NCI-H82 treated with DMSO at 0.1 percent for 48 hours (cell line): ENCODE measurements at regions not wholly inside any gene's neighbourhood (a gene's known extent, or its start where the extent isn't known, plus 50 kb on each side); places are given as distances from the start of the nearest gene placed in this dataset.
"Not testable (repeated sequence)": the region's sequence is repeated elsewhere in the genome, so short reads cannot be mapped to it uniquely, and the experiment has no call there.

Experiments used
- DNase-seq: peaks from one replicate; lab custom pipeline; 2025; ENCODE audit not compliant: unreplicated experiment; lab: John Stamatoyannopoulos, UW

- DNase-seq, result not testable (repeated sequence)
Observed at GRCh38 chr15:24477107-24478025, 198.2 kb upstream of the NPAP1 start.

DNA sequence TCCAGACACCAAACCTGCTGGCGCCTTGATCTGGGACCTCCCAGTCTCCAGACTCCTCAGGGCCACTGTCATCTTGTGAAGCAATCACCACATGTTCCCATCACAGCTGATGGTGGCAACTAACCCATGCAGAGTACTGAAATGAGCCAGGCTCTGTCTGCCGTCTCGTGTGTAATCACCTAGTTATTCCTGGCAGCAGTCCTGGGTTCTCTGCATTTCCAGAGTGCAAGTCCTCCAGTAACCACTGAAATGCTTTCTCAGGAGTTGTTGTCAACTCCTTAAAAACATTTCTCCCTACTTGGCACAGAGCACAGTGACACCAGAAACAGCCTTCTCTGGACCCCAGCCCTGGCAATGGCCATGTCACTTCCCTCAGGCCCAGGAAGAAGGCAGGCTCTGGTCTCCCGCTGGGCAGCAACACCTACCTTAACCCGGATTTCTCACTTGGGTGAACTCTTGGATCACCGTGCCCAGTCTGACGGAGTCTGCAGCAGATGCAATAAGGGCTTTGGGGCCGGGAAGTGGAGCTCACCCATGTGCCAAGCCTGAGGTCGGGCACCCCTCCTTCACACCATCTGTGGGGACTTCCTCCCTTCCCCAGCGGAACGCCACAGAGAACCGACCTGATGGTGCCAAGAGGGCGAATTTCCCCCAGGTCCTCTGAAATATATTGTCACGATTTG is 189.5 kb upstream of the NPAP1 start:
- not testable (repeated sequence) for DNase-seq

- DNase-seq, result not testable (repeated sequence)
Observed at GRCh38 chr15:24488164-24488907, 187.2 kb upstream of the NPAP1 start.

DNA sequence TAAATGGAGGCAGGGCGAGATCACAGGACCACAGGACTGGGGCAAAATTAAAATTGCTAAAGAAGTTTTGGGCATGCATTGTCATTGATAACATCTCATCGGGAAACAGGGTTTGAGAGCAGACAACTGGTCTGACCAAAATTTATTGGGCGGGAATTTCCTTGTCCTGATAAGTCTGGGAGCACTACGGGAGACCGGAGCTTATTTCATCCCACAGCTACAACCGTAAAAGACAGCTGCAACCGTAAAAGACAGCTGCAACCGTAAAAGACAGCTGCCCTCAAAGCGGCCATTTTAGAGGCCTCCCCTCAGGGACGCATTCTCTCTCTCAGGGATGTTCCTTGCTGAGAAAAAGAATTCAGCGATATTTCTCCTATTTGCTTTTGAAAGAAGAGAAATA is 170.4 kb upstream of the NPAP1 start:
- not testable (repeated sequence) for DNase-seq

DNA sequence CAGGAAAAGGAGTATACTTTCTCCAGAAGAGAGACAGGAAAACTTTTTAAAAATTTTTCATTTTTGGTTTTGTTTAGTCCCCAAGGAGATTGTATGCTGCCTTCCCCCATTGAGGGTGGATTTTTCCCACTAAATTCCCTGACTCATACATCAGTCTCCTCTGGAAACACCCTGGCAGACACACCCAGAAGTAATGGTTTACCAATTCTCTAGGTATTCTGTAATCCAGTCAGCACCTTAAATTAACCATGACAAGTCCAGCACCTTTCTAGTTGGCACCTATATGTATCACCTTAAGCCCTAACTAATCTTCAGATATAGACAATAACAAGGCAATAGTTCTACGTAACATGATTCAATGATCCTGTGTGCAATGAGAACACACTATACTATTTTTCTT is 165.9 kb upstream of the NPAP1 start:
- DNase-seq, result not testable (repeated sequence)

- DNase-seq, result not testable (repeated sequence)
Observed at GRCh38 chr15:24511598-24511997, 164.0 kb upstream of the NPAP1 start.

DNA sequence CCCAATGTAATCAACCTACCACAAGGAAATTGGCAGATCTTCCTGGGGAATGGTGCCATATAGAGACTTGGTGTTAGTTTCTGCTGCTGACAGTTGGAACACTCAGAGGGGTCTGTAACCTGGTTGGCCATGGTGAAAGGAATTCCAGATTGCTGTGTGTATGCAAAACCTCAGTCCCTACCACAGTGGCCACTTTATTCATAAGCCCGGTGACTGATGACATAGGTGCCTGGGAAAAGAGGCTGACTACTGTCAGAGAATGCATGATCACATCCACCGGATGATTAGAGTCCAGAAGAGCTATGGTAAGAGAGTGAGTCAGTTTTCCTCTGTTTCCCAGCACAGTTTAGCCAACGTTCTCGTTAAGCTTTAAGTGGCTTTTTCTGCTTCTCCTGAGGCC is 156.8 kb upstream of the NPAP1 start:
- DNase-seq, result not testable (repeated sequence)

DNA sequence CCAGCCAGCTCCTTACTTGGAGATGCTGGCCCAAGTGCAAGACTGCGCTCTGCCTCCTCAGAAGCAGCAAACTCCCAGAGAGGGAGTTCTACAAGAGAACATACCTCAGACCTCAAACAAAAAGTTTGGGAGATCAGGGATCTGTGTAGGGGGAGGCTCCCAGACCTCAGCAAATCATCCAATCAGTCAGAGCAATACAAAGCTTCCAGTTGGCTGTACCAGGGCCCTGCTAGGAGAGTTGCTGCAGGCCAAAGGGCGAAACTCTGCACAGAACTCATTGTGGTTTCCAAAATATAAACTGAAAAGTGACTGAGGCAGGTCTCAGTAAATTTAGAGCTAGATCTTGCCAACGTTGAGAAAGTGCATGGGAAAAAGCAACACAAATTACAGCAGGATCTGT is 144.3 kb upstream of the NPAP1 start:
- not testable (repeated sequence) for DNase-seq

- not testable (repeated sequence) for DNase-seq
Observed at GRCh38 chr15:24534032-24534431, 141.5 kb upstream of the NPAP1 start.

DNA sequence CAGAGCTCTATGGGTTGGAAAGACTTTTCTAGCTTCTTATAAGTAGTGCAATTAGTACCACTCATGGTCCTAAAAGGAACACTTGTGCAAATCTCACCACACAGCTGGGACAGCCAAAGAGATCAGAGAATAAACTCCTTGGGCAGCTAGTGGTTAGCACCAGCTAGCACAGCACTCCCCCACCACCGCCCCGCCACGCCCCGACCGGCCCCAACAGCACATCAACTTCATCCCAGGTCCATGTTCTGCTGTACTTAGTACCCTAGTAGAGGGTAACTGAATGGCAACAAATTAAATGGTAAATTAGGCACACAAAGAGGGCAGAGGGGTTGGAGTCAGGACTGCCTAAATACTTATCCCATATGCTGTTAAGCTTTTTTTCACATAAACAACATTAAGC is 118.3 kb upstream of the NPAP1 start:
- not testable (repeated sequence) for DNase-seq

GRCh38 chr15:24607636-24608035 is 67.9 kb upstream of the NPAP1 start:
- DNase-seq, result no peak

DNA sequence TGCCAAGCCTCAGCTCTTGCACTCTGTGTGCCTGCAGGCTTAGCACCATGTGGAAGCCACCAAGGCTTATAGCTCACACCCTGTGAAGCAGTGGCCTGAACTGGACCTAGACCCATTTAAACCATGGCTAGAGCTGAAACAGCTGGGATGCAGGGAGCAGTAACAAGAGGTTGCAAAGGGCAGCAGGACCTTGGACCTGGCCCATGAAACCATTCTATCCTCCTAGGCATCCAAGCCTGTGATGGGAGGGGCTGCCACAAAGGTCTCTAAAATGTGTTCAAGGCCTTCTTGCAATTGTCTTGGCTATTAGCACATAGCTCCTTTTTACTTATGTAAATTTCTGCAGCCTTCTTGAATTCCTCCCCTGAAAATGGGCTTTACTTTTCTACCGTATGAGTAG is 57.9 kb upstream of the NPAP1 start:
- no peak for DNase-seq

DNA sequence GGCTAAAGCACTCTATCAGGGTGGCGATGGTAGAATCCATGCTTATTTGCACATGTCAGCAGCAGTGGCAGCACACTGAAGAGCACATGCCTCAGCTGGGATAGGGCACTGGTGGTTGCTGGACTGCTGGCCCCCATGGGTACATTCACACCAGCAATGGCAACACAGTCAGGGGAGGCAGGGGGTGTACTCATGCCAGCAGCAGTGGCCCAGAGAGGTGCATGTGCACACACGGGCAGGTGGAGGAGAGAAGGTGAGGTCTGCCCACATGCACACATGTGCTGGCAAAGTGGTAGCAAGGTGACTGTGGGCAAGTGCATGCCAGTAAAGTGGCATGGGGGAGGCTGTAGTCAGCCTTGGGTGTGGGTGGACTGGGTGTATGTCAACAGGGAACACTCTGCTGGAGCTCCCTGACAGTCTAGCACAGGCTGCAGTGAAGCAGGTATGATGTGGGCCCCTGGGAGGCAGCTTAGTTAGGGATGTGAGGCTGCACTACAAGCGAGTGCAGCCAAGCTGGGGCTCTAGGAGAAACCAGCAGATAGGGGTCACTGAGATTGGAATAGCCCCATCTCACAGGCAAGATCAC is 53.9 kb upstream of the NPAP1 start:
- DNase-seq, result no peak
